ENCODE measurements at regions not wholly inside any gene's neighbourhood (a gene's known extent, or its start where the extent isn't known, plus 50 kb on each side); places are given as distances from the start of the nearest gene placed in this dataset.

DNA sequence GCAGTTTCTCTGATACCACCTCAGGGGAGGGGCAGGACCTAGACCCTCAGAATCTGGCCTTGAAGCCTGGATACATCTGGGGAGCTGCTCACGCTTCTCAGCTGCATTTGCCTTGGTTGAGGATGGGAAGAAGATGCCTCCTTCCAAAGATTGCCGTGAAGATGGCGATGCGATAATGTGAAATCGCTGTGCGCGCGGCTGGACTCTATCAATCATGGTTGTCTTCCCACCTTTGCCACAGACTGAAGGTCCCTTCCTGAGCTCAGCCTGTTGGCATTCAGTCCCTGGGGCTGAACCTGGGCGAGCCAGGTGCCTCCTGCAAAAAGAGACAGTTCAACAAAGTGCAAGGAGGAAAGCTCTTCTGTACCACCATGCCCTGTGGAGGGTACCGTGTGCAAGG lies 114.4 kb upstream of the SLC45A1 start:
- Histone ChIP-seq H3F3A (ENCODE audit: insufficient read depth, low read length) (no peaks in the 10 kb centered on the region), H3K4me1 (ENCODE audit: insufficient read depth, low read length, severe bottlenecking) (no peaks in the 10 kb centered on the region), H3K4me2 (ENCODE audit: low read length) (no peak overlapping the region), H3K9ac (ENCODE audit: low read length) (no peak overlapping the region), H3K79me2 (ENCODE audit: insufficient read depth, low read length) (no peaks in the 10 kb centered on the region), H3K9me2 (ENCODE audit: low read depth, low read length) (no peaks in the 10 kb centered on the region), H4K20me1 (ENCODE audit: insufficient read depth, low read length) (no peaks in the 10 kb centered on the region), H3K4me3 (ENCODE audit: low read depth, low read length, poor library complexity, severe bottlenecking) (no peak overlapping the region), H2AFZ (ENCODE audit: low read length) (no peak overlapping the region), H3K27me3 (ENCODE audit: insufficient read depth, low read length) (peaks cover 5% of the 10 kb centered on the region; the same call in 1 of the 2 replicates), H3K9me3 (ENCODE audit: low read length) (no peaks in the 10 kb centered on the region), H3K27ac (ENCODE audit: low read depth, low read length, poor library complexity, severe bottlenecking) (no peak overlapping the region), H3K36me3 (ENCODE audit: insufficient read depth, low read length) (no peaks in the 10 kb centered on the region)
- TF ChIP-seq, protein P1, sequence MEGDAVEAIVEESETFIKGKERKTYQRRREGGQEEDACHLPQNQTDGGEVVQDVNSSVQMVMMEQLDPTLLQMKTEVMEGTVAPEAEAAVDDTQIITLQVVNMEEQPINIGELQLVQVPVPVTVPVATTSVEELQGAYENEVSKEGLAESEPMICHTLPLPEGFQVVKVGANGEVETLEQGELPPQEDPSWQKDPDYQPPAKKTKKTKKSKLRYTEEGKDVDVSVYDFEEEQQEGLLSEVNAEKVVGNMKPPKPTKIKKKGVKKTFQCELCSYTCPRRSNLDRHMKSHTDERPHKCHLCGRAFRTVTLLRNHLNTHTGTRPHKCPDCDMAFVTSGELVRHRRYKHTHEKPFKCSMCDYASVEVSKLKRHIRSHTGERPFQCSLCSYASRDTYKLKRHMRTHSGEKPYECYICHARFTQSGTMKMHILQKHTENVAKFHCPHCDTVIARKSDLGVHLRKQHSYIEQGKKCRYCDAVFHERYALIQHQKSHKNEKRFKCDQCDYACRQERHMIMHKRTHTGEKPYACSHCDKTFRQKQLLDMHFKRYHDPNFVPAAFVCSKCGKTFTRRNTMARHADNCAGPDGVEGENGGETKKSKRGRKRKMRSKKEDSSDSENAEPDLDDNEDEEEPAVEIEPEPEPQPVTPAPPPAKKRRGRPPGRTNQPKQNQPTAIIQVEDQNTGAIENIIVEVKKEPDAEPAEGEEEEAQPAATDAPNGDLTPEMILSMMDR (IDR thresholded peaks at IDR 0.05; ENCODE audit: low read length): no peak
- TF ChIP-seq EZH2 (IDR thresholded peaks at IDR 0.05; ENCODE audit: borderline replicate concordance, low read length): no peak

DNA sequence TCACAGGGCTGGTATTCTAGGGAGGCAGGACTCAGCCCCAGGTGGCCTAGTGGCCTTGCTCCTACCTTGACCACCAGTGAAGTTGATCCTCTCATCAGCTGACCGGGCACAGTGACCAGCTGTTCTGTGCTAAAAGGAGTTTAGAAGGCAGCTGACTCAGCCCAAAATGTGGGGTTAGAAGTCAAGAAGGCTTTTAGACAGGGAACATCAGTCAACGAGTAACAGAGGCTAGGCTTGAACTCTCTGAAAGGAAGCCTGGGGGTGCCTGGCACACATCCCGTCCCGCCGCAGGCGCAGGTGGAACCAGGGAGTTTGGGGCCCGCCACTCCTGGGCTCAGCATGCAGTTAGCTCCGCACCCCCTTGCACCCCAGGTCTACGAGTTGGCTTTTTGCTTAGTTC lies 114.9 kb upstream of the SLC45A1 start:
- Histone ChIP-seq H3K9me3 (ENCODE audit: low read length) (no peaks in the 10 kb centered on the region), H3K4me3 (ENCODE audit: low read depth, low read length, poor library complexity, severe bottlenecking) (no peak overlapping the region), H3K79me2 (ENCODE audit: insufficient read depth, low read length) (no peaks in the 10 kb centered on the region), H3F3A (ENCODE audit: insufficient read depth, low read length) (no peaks in the 10 kb centered on the region), H3K9ac (ENCODE audit: low read length) (no peak overlapping the region), H2AFZ (ENCODE audit: low read length) (no peak overlapping the region), H3K4me1 (ENCODE audit: insufficient read depth, low read length, severe bottlenecking) (no peaks in the 10 kb centered on the region), H3K27me3 (ENCODE audit: insufficient read depth, low read length) (peaks cover 5% of the 10 kb centered on the region; the same call in 1 of the 2 replicates), H3K36me3 (ENCODE audit: insufficient read depth, low read length) (no peaks in the 10 kb centered on the region), H3K4me2 (ENCODE audit: low read length) (no peak overlapping the region), H4K20me1 (ENCODE audit: insufficient read depth, low read length) (no peaks in the 10 kb centered on the region), H3K27ac (ENCODE audit: low read depth, low read length, poor library complexity, severe bottlenecking) (no peak overlapping the region), H3K9me2 (ENCODE audit: low read depth, low read length) (no peaks in the 10 kb centered on the region)
- TF ChIP-seq, protein P1 (IDR thresholded peaks at IDR 0.05; ENCODE audit: low read length): no peak
- TF ChIP-seq EZH2 (IDR thresholded peaks at IDR 0.05; ENCODE audit: borderline replicate concordance, low read length): no peak

GRCh38 chr1:8202182-8202905 lies 115.6 kb upstream of the SLC45A1 start:
- Histone ChIP-seq H3K79me2 (ENCODE audit: insufficient read depth, low read length) (no peaks in the 10 kb centered on the region), H2AFZ (ENCODE audit: low read length) (no peak overlapping the region), H3K9ac (ENCODE audit: low read length) (no peak overlapping the region), H3K27me3 (ENCODE audit: insufficient read depth, low read length) (peaks cover 5% of the 10 kb centered on the region; the same call in 1 of the 2 replicates), H3K4me1 (ENCODE audit: insufficient read depth, low read length, severe bottlenecking) (no peaks in the 10 kb centered on the region), H3K4me2 (ENCODE audit: low read length) (no peak overlapping the region), H3K27ac (ENCODE audit: low read depth, low read length, poor library complexity, severe bottlenecking) (no peak overlapping the region), H4K20me1 (ENCODE audit: insufficient read depth, low read length) (no peaks in the 10 kb centered on the region), H3K9me3 (ENCODE audit: low read length) (no peaks in the 10 kb centered on the region), H3F3A (ENCODE audit: insufficient read depth, low read length) (no peaks in the 10 kb centered on the region), H3K36me3 (ENCODE audit: insufficient read depth, low read length) (no peaks in the 10 kb centered on the region), H3K4me3 (ENCODE audit: low read depth, low read length, poor library complexity, severe bottlenecking) (no peak overlapping the region), H3K9me2 (ENCODE audit: low read depth, low read length) (no peaks in the 10 kb centered on the region)
- TF ChIP-seq, protein P1 (IDR thresholded peaks at IDR 0.05; ENCODE audit: low read length): no peak
- TF ChIP-seq EZH2 (IDR thresholded peaks at IDR 0.05; ENCODE audit: borderline replicate concordance, low read length): no peak
